ENCODE measurements at regions not wholly inside any gene's neighbourhood (a gene's known extent, or its start where the extent isn't known, plus 50 kb on each side); places are given as distances from the start of the nearest gene placed in this dataset.
A peak's percentile ranks its signal among the peaks of the same experiment; 100 is the strongest.
"Not testable (repeated sequence)": the region's sequence is repeated elsewhere in the genome, so short reads cannot be mapped to it uniquely, and the experiment has no call there.

- DNase-seq (ENCODE audit: low read depth, low spot score), result no peak
- in situ Hi-C loops (cut with HindIII; ENCODE audit: low pct_unique_long_range_greater_than_20kb, low sequenced_read_pairs), result no loop called here
These were observed 95.2 kb upstream of the FSIP2 start for GRCh38 chr2:185643434-185643833.

- in situ Hi-C loops (cut with HindIII; ENCODE audit: low pct_unique_long_range_greater_than_20kb, low sequenced_read_pairs), result no loop called here
- no peak for DNase-seq (ENCODE audit: low read depth, low spot score)
These were observed 93.8 kb upstream of the FSIP2 start for GRCh38 chr2:185644828-185645227.

- DNase-seq (ENCODE audit: low read depth, low spot score), result no peak
- in situ Hi-C loops (cut with HindIII; ENCODE audit: low pct_unique_long_range_greater_than_20kb, low sequenced_read_pairs), result no loop called here
These were observed 93.1 kb upstream of the FSIP2 start for GRCh38 chr2:185645529-185645928.

- DNase-seq (ENCODE audit: low read depth, low spot score), result no peak
- in situ Hi-C loops (cut with HindIII; ENCODE audit: low pct_unique_long_range_greater_than_20kb, low sequenced_read_pairs), result no loop called here
These were observed 79.9 kb upstream of the FSIP2 start for GRCh38 chr2:185658750-185659149.

GRCh38 chr2:185663811-185664210, 74.8 kb upstream of the FSIP2 start:
- in situ Hi-C loops (cut with HindIII; ENCODE audit: low pct_unique_long_range_greater_than_20kb, low sequenced_read_pairs), result no loop called here

GRCh38 chr2:185664384-185664783, 74.2 kb upstream of the FSIP2 start:
- no peak for DNase-seq (ENCODE audit: low read depth, low spot score)
- in situ Hi-C loops (cut with HindIII; ENCODE audit: low pct_unique_long_range_greater_than_20kb, low sequenced_read_pairs), result no loop called here

More at GRCh38 chr2:185663811-185664210, 74.8 kb upstream of the FSIP2 start:
- no peak for DNase-seq (ENCODE audit: low read depth, low spot score)

GRCh38 chr2:185665251-185665814, 73.3 kb upstream of the FSIP2 start:
- DNase-seq (ENCODE audit: low read depth, low spot score), result peak; percentile 7
- in situ Hi-C loops (cut with HindIII; ENCODE audit: low pct_unique_long_range_greater_than_20kb, low sequenced_read_pairs), result no loop called here

- in situ Hi-C loops (cut with HindIII; ENCODE audit: low pct_unique_long_range_greater_than_20kb, low sequenced_read_pairs), result no loop called here
- no peak for DNase-seq (ENCODE audit: low read depth, low spot score)
These were observed 71.2 kb upstream of the FSIP2 start for GRCh38 chr2:185667452-185667851.

- DNase-seq (ENCODE audit: low read depth, low spot score), result no peak
- in situ Hi-C loops (cut with HindIII; ENCODE audit: low pct_unique_long_range_greater_than_20kb, low sequenced_read_pairs), result no loop called here
These were observed 69.9 kb upstream of the FSIP2 start for GRCh38 chr2:185668710-185669109.

GRCh38 chr2:185674232-185674631, 64.4 kb upstream of the FSIP2 start:
- in situ Hi-C loops (cut with HindIII; ENCODE audit: low pct_unique_long_range_greater_than_20kb, low sequenced_read_pairs), result no loop called here
- DNase-seq (ENCODE audit: low read depth, low spot score), result no peak

GRCh38 chr2:185676316-185676715, 62.3 kb upstream of the FSIP2 start:
- in situ Hi-C loops (cut with HindIII; ENCODE audit: low pct_unique_long_range_greater_than_20kb, low sequenced_read_pairs), result no loop called here
- DNase-seq (ENCODE audit: low read depth, low spot score), result no peak

- DNase-seq (ENCODE audit: low read depth, low spot score); in situ Hi-C loops (cut with HindIII; ENCODE audit: low pct_unique_long_range_greater_than_20kb, low sequenced_read_pairs): not testable (repeated sequence)
These were observed 51.6 kb upstream of the FSIP2 start for GRCh38 chr2:185687001-185687400.

GRCh38 chr2:185687967-185688366, 50.6 kb upstream of the FSIP2 start:
- in situ Hi-C loops (cut with HindIII; ENCODE audit: low pct_unique_long_range_greater_than_20kb, low sequenced_read_pairs), result no loop called here
- DNase-seq (ENCODE audit: low read depth, low spot score), result no peak

Small RNA genes in the stretch of these regions (small RNA-seq; reads per million reads assigned to genes)
- 0 reads per million in 2 experiments for gene RF00096

Measured in SK-MEL-5 (cell line).